NCI-H774 (cell line): ENCODE measurements at regions not wholly inside any gene's neighbourhood (a gene's known extent, or its start where the extent isn't known, plus 50 kb on each side); places are given as distances from the start of the nearest gene placed in this dataset.

Source experiments
- DNase-seq: peaks from one replicate; lab custom pipeline; 2025; lab: John Stamatoyannopoulos, UW

- no peak for DNase-seq
Observed at GRCh38 chr12:30507576-30507975, 188.1 kb downstream of the IPO8 start.

- no peak for DNase-seq
Observed at GRCh38 chr12:30506411-30506810, 189.3 kb downstream of the IPO8 start.

GRCh38 chr12:30501718-30502117 lies 194.0 kb downstream of the IPO8 start:
- DNase-seq: no peak

GRCh38 chr12:30500532-30500931 lies 195.1 kb downstream of the IPO8 start:
- no peak for DNase-seq

- DNase-seq: no peak
Observed at GRCh38 chr12:30485230-30485890, 210.3 kb downstream of the IPO8 start.

- DNase-seq: no peak
Observed at GRCh38 chr12:30484658-30485057, 211.0 kb downstream of the IPO8 start.

GRCh38 chr12:30482650-30483049 lies 213.0 kb downstream of the IPO8 start:
- DNase-seq: no peak

GRCh38 chr12:30473274-30473673 lies 222.4 kb downstream of the IPO8 start:
- DNase-seq: no peak

DNA sequence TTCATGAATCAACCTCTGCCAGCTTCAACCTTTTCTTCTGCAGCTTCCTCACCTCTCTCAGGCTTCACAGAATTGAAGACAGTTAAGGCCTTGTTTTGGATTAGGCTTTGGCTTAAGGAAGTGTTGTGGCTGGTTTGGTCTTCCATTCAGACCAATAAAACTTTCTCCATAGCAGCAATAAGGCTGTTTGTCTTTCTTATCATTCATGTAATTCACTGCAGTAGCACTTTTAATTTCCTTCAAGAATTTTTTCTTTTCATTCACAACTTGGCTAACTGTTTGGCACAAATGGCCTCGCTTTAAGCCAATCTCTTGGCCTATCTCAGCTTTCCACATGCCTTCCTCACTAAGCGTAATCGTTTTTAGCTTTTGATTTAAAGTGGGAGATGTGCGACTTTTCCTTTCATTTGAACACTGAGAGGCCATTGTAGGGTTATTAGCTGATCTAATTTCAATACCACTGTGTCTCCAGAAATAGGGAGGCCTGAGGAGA lies 229.5 kb downstream of the IPO8 start:
- no peak for DNase-seq

DNA sequence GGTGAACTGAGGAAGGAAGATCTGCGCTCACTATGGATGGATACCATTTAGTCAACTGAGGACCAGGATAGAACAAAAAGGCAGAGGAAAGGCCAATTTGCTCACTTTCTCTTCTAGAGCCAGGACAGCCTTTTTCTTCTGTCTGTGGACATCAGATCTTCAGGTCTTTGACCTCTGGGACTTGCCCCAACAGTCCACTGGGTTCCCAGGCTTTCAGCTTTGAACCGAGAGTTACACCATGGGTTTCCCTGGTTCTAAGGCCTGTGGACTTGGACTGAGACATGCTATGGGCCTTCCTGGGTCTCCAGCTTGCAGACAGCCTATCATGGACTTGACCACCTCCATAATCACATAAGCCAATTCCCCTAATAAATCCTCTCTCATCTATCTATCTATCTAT lies 232.0 kb downstream of the IPO8 start:
- DNase-seq: no peak

DNA sequence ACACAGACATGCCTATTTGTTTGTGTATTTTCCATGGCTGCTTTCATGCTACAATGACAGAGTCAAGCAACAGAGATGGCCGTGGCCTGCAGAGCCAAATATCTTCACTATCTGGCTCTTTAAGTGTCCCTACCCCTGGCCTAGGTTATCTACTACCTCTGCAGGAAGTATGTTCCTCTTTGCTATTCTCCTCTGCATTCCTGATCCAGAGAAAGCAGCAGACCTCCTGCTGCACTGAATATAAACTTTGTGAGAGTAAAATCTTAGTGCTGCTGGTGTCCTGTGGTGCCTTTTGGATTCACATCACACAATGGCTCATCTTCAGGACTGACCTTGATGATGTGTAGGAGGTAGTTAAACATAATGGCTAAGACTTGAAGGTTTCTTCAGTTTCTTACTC lies 233.4 kb downstream of the IPO8 start:
- no peak for DNase-seq

GRCh38 chr12:30461026-30461615 lies 234.5 kb downstream of the IPO8 start:
- no peak for DNase-seq

GRCh38 chr12:30458453-30458852 lies 237.2 kb downstream of the IPO8 start:
- no peak for DNase-seq

DNA sequence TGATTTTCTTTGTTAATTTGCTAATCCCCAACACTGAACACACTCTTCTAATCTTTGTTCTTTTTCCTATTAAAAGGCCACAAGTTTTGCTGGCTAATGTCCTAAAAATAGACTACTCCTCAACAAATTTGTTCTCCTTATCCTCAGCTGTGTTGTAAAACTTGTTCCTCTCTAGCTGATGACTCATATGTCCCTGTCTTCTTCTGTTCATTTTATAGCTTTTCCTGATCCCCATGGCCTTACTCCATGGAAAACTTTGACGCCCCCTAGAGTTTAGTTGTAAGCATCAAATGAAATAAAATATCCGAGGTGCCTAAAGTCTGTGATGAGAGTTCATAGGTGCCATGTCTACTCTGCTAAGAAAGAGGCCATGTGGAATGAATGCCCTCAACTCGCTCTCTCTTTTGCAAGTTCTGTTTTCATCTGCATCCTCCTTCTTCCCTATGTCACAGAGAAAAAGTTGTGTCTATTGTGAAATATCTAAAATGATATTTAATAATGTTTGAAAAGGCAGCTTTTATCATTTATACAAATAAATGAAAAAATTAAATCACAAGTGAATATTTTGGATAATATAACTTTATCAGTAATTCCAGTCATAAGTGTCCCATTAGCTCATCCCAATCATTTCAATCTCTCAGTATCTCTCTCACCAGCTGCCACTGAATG lies 237.9 kb downstream of the IPO8 start:
- DNase-seq: no peak

- no peak for DNase-seq
Observed at GRCh38 chr12:30450872-30451271, 244.8 kb downstream of the IPO8 start.

DNA sequence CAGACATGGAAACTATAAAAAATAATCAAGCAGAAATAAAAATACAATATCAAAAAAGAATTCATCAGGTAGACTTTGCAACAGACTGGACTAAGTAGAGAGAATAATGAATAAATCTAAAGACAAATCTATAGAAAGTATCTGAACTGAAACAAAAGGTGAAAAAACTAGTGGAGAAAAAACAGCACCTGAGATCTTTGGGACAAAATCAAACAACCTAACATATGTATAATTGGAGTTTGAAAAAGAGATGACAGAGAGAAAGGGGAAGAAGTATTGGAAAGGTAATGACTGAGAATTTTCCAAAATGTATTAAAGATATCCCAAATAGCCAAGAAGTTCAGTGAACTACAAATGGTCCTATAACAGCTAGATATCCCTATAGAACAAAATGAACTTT lies 245.4 kb downstream of the IPO8 start:
- DNase-seq: no peak

DNA sequence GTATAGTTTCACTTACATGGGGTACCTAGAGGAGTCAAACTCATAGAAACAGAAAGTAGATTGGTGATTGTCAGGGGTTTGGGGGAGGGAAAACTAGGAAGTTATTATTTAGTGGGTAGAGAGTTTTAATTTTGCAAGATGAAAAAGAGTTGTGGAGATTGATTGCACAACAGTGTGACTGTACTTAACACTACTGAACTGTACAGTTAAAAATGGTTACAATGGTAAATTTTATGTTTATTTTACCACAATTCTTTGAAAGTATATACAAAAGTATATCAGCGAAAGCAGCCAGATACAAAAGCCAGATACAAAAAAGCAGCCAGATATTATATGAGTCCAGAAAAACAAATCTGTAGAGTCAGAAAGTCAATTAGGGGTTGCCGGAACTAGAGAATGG lies 247.6 kb downstream of the IPO8 start:
- DNase-seq: no peak

DNA sequence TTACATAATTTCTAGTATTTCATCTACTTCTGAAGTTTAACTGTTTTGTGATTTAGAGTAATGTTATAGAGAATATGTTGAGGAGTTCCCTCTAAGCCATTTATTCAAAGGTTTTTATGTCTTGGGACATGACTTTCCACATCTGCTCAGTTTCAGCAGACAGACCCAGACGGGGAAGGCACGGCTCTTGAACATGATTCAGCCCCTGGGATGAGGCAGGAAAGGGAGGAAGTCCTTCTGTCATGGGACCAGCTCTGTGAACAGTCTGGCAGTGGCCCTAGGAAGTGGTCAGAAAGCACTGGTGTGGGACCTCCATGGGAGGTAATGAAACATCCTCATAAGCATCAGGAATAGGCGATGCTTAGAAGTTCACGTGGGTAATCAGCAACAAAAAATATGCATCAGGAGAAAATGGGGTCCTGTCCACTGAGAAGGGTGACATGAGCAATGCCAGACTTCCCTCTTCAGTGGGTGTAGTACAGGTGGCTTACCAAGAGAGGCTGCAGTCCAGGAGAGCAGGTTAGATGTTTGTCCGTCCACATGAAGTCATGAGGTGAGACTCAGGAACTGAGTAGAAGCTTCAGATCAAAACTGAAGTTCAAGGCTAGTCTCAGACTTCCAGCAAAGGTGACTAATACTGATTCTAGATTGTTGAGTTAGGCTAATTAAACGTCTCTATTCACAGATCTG lies 248.5 kb downstream of the IPO8 start:
- DNase-seq: no peak

DNA sequence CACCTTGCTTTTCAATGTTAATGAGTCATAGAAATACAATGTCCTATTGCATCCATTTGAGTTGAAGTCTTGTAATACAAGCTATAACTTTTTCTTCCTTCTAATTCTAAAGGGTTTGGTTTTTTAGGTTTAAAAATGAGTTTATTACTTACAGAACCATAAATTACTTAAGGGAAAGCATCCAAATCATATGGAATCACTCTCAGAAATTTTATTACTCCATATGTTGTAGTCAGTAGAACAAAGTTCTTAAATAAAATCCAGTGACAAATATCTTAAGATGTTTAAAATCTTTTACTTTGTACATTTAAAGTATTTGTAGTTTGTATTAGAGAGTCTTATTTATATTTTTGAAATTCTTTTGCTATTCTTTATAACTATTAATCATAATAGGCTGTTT lies 253.2 kb downstream of the IPO8 start:
- no peak for DNase-seq

GRCh38 chr12:30440826-30441602 lies 254.7 kb downstream of the IPO8 start:
- DNase-seq: no peak

GRCh38 chr12:30439201-30439600 lies 256.5 kb downstream of the IPO8 start:
- DNase-seq: no peak

GRCh38 chr12:30438601-30439041 lies 257.0 kb downstream of the IPO8 start:
- no peak for DNase-seq
